H1 (cell line): ENCODE measurements at regions not wholly inside any gene's neighbourhood (a gene's known extent, or its start where the extent isn't known, plus 50 kb on each side); places are given as distances from the start of the nearest gene placed in this dataset.

Experiments used
- CBX8 ChIP-seq: fragments of 300-800, 300-1000 bp; sonication (generic); IDR thresholded peaks from 2 replicates; pipeline ENCODE4 v1.7.1; 2016; ENCODE audit warnings: low read depth, low read length, borderline replicate concordance
- EP300 ChIP-seq, 2 experiments: IDR thresholded peaks; 1 replicate in 1 of 2; 2 replicates in 1 of 2; pipeline ENCODE4 v1.6.1; 2011 to 2012; ENCODE audit warnings: low read depth in 2 of 2, low read length in 2 of 2, mild to moderate bottlenecking in 2 of 2, borderline replicate concordance in 1 of 2, inconsistent platforms in 1 of 2, moderate library complexity in 1 of 2
- KDM1A ChIP-seq: fragments of 200-600, 300-600 bp; sonication (generic); IDR thresholded peaks from 2 replicates; pipeline ENCODE4 v1.7.1; 2016; ENCODE audit warnings: mild to moderate bottlenecking, low read length, borderline replicate concordance
- POLR2AphosphoS5 ChIP-seq: IDR thresholded peaks from 2 replicates; pipeline ENCODE4 v1.6.1; 2011; ENCODE audit warnings: low read depth, low read length
- SIN3A ChIP-seq, 2 experiments: IDR thresholded peaks in 1 of 2; conservative IDR thresholded peaks in 1 of 2; 2 replicates each; pipeline ENCODE4 v1.6.1; 2011 to 2012; ENCODE audit warnings: low read length in 2 of 2, improper control_type of control experiment in 1 of 2, low read depth in 1 of 2, mild to moderate bottlenecking in 1 of 2
- SP1 ChIP-seq: IDR thresholded peaks from 2 replicates; pipeline ENCODE4 v1.6.1; 2011; ENCODE audit warnings: low read depth, low read length
- USF2 ChIP-seq: IDR thresholded peaks from 2 replicates; pipeline ENCODE4 v1.6.1; 2011; ENCODE audit warnings: low read length, improper control_type of control experiment
- TF ChIP-seq, protein P1 (sequence below): fragments of 300-600 bp; sonication (generic); IDR thresholded peaks from 2 replicates; pipeline ENCODE4 v1.7.1; 2012; ENCODE audit warnings: low read length, moderate library complexity, mild to moderate bottlenecking, inconsistent platforms; ENCODE audit not compliant: insufficient replicate concordance

DNA sequence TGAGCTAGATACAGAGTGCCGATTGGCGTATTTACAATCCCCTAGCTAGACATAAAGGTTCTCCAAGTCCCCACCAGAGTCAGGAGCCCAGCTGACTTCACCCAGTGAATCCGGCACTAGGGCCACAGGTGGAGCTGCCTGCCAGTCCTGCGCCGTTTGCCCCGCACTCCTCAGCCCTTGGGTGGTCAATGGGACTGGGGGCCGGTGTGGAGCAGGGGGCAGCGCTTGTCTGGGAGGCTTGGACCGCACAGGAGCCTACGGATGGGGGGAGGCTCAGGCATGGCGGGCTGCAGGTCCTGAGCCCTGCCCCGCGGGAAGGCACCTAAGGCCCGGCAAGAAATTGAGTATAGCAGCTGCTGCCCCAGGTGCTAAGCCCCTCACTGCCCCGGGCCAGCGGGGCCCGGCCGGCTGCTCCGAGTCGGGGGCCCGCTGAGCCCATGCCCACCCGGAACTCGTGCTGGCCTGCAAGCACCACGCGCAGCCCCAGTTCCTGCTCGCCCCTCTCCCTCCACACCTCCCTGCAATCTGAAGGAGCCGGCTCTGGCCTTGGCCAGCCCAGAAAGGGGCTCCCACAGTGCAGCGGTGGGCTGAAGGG, 1113.8 kb upstream of the LRRTM3 start (continued):
- TF ChIP-seq, protein P1, sequence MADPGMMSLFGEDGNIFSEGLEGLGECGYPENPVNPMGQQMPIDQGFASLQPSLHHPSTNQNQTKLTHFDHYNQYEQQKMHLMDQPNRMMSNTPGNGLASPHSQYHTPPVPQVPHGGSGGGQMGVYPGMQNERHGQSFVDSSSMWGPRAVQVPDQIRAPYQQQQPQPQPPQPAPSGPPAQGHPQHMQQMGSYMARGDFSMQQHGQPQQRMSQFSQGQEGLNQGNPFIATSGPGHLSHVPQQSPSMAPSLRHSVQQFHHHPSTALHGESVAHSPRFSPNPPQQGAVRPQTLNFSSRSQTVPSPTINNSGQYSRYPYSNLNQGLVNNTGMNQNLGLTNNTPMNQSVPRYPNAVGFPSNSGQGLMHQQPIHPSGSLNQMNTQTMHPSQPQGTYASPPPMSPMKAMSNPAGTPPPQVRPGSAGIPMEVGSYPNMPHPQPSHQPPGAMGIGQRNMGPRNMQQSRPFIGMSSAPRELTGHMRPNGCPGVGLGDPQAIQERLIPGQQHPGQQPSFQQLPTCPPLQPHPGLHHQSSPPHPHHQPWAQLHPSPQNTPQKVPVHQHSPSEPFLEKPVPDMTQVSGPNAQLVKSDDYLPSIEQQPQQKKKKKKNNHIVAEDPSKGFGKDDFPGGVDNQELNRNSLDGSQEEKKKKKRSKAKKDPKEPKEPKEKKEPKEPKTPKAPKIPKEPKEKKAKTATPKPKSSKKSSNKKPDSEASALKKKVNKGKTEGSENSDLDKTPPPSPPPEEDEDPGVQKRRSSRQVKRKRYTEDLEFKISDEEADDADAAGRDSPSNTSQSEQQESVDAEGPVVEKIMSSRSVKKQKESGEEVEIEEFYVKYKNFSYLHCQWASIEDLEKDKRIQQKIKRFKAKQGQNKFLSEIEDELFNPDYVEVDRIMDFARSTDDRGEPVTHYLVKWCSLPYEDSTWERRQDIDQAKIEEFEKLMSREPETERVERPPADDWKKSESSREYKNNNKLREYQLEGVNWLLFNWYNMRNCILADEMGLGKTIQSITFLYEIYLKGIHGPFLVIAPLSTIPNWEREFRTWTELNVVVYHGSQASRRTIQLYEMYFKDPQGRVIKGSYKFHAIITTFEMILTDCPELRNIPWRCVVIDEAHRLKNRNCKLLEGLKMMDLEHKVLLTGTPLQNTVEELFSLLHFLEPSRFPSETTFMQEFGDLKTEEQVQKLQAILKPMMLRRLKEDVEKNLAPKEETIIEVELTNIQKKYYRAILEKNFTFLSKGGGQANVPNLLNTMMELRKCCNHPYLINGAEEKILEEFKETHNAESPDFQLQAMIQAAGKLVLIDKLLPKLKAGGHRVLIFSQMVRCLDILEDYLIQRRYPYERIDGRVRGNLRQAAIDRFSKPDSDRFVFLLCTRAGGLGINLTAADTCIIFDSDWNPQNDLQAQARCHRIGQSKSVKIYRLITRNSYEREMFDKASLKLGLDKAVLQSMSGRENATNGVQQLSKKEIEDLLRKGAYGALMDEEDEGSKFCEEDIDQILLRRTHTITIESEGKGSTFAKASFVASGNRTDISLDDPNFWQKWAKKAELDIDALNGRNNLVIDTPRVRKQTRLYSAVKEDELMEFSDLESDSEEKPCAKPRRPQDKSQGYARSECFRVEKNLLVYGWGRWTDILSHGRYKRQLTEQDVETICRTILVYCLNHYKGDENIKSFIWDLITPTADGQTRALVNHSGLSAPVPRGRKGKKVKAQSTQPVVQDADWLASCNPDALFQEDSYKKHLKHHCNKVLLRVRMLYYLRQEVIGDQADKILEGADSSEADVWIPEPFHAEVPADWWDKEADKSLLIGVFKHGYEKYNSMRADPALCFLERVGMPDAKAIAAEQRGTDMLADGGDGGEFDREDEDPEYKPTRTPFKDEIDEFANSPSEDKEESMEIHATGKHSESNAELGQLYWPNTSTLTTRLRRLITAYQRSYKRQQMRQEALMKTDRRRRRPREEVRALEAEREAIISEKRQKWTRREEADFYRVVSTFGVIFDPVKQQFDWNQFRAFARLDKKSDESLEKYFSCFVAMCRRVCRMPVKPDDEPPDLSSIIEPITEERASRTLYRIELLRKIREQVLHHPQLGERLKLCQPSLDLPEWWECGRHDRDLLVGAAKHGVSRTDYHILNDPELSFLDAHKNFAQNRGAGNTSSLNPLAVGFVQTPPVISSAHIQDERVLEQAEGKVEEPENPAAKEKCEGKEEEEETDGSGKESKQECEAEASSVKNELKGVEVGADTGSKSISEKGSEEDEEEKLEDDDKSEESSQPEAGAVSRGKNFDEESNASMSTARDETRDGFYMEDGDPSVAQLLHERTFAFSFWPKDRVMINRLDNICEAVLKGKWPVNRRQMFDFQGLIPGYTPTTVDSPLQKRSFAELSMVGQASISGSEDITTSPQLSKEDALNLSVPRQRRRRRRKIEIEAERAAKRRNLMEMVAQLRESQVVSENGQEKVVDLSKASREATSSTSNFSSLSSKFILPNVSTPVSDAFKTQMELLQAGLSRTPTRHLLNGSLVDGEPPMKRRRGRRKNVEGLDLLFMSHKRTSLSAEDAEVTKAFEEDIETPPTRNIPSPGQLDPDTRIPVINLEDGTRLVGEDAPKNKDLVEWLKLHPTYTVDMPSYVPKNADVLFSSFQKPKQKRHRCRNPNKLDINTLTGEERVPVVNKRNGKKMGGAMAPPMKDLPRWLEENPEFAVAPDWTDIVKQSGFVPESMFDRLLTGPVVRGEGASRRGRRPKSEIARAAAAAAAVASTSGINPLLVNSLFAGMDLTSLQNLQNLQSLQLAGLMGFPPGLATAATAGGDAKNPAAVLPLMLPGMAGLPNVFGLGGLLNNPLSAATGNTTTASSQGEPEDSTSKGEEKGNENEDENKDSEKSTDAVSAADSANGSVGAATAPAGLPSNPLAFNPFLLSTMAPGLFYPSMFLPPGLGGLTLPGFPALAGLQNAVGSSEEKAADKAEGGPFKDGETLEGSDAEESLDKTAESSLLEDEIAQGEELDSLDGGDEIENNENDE, result no peak
- TF ChIP-seq SIN3A (conservative IDR thresholded peaks at IDR 0.05 in 1 of 2, IDR thresholded peaks at IDR 0.05 in 1 of 2; ENCODE audit: low read depth in 1 of 2, low read length in 2 of 2) (no peak), CBX8 (no peak), KDM1A (no peak), EP300 (IDR thresholded peaks at IDR 0.05; ENCODE audit: borderline replicate concordance in 1 of 2, low read depth in 2 of 2, low read length in 2 of 2) (no peak), POLR2AphosphoS5 (no peak), USF2 (no peak), SP1 (no peak)
